OCI-LY7 (cell line): ENCODE measurements at regions not wholly inside any gene's neighbourhood (a gene's known extent, or its start where the extent isn't known, plus 50 kb on each side); places are given as distances from the start of the nearest gene placed in this dataset.

Experiments
- CTCF ChIP-seq: fragments of 200-600 bp; sonication (generic); conservative IDR thresholded peaks from 2 replicates; pipeline ENCODE4 v1.5.1; 2014; ENCODE audit warnings: mild to moderate bottlenecking, antibody characterized with exemption, low read length, moderate library complexity, mixed read lengths
- EZH2phosphoT487 ChIP-seq: fragments of 200-600 bp; sonication (generic); IDR thresholded peaks from 2 replicates; pipeline ENCODE4 v1.6.1; 2018; ENCODE audit warnings: low read depth, borderline replicate concordance, mild to moderate bottlenecking, mixed run types, antibody characterized with exemption, low read length, moderate library complexity, mixed read lengths

- TF ChIP-seq CTCF = no peak
- TF ChIP-seq EZH2phosphoT487 = no peak
These were observed 288.3 kb downstream of the ENC1 start for GRCh38 chr5:74352256-74352655.
